ENCODE measurements at regions not wholly inside any gene's neighbourhood (a gene's known extent, or its start where the extent isn't known, plus 50 kb on each side); places are given as distances from the start of the nearest gene placed in this dataset.

DNA sequence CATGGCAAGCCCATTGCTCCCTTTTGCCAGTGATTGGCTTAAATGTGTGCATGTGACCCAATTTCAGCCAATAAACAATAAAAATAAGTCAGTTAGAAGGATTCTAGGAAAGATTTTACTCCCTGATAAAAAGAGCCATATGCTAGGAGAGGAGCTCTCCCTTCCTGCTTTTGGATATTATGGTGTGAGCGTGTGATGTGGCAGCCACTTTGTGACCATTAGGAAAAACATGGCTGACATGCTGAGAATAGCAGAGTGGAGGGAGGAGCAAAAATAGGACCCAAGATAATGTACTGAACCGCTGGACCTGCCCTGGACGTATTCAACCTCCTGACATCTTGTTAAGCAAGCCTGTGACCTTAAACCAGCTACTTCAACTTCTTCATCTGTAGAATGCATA, 160.6 kb upstream of the MLN start:
- TF ChIP-seq POLR2AphosphoS5 (IDR thresholded peaks at IDR 0.05; ENCODE audit: low read depth, low read length) (no peak), PAX5 (IDR thresholded peaks at IDR 0.05; ENCODE audit: insufficient read depth, low read length, severe bottlenecking) (no peak)
